ENCODE measurements at regions not wholly inside any gene's neighbourhood (a gene's known extent, or its start where the extent isn't known, plus 50 kb on each side); places are given as distances from the start of the nearest gene placed in this dataset.

DNA sequence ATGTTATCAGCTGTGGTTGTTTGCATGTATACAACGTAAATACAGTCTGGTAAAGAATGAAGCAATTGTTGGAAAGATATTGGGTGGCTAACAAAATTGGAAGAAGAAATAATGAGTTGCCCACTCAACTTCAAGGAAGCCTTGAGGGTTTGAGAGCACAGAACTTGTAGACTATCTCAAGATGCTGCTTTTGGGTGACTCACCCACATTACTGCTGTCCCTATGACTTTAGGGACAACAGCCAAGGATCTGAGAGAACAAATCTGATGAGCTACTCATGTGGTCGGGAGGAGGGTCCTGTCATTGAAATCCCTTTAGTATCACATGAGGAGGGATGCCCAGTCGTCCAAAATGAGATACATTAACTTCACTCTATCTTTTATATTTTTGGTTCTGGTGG lies 261.8 kb downstream of the GAS1 start (continued):
- TF ChIP-seq ETV1 (tag; conservative IDR thresholded peaks at IDR 0.05; ENCODE audit: low read depth): no peak
- no peak for TF ChIP-seq EP400 (IDR thresholded peaks at IDR 0.05)
- TF ChIP-seq MBD2 (IDR thresholded peaks at IDR 0.05; ENCODE audit: borderline replicate concordance, low read depth): no peak

DNA sequence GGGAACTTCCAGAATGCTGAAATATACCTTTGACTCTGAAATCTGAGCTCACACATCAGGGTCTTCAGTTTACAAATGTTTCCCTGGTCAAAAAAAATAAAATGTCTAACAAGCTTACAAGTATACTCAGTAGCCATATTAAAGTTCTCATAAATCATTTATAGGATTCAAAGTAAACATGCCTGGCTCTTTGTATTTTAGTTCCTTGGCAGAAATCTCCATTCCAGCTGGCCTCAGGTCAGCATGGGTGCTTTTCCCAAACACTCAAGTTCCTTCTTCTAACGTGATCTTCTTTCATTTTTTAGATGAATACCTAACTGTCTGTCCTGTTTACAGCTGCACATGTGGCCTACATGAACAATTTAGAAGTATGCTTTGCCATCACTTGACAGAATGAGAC lies 263.2 kb downstream of the GAS1 start:
- 0% methylated on average over 1 of the region's 1 CpG for WGBS (ENCODE audit: insufficient coverage, low coverage, missing lambda C conversion rate)
- in situ Hi-C loops (cut with MboI): no loop called here
- ChIA-PET POLR2A (no interaction called here), CTCF (ENCODE audit: low intra/inter-chr PET ratio) (no interaction called here)
- no peak overlapping the region for H3K27ac ChIP-seq (ENCODE audit: extremely low read depth, low read depth, low read length)
- intact Hi-C loops (cut with micrococcal nuclease): no loop called here
- no peaks in the 10 kb centered on the region for H3K4me1 ChIP-seq (replicated peaks in 1 of 2; ENCODE audit: control insufficient read depth in 2 of 2, insufficient read depth in 2 of 2, low read length in 2 of 2)
- H2AFZ ChIP-seq (ENCODE audit: low read depth, low read length): no peak overlapping the region
- no peaks in the 10 kb centered on the region for H3K9me1 ChIP-seq (ENCODE audit: control insufficient read depth, insufficient read depth, low read length)
- H4K20me1 ChIP-seq (replicated peaks; ENCODE audit: control insufficient read depth, insufficient read depth, low read length): no peaks in the 10 kb centered on the region
- DNase-seq (ENCODE audit: extremely low read depth in 1 of 4, low spot score in 3 of 4): no peak
- TF ChIP-seq MTA3 (IDR thresholded peaks at IDR 0.05; ENCODE audit: borderline replicate concordance): no peak
- H3K9ac ChIP-seq (ENCODE audit: insufficient read depth in 1 of 2, low read depth in 2 of 2, low read length in 2 of 2): no peak overlapping the region
- no peak overlapping the region for H3K4me3 ChIP-seq
- no peaks in the 10 kb centered on the region for H3K79me2 ChIP-seq (ENCODE audit: control insufficient read depth, insufficient read depth, low read length)
- no TSS peak for BruUV-seq (replicated peaks)
- no peaks in the 10 kb centered on the region for H3K9me3 ChIP-seq (replicated peaks; ENCODE audit: control insufficient read depth, insufficient read depth, low read depth, low read length)
- no peak for ATAC-seq
- H3K36me3 ChIP-seq (ENCODE audit: control insufficient read depth, insufficient read depth, low read length): no peaks in the 10 kb centered on the region
- H3K4me2 ChIP-seq (ENCODE audit: insufficient read depth, low read length): no peak overlapping the region
- no peaks in the 10 kb centered on the region for H3K27me3 ChIP-seq (ENCODE audit: control insufficient read depth in 2 of 2, insufficient read depth in 2 of 2, low read length in 2 of 2)
- FAIRE-seq: no peak

DNA sequence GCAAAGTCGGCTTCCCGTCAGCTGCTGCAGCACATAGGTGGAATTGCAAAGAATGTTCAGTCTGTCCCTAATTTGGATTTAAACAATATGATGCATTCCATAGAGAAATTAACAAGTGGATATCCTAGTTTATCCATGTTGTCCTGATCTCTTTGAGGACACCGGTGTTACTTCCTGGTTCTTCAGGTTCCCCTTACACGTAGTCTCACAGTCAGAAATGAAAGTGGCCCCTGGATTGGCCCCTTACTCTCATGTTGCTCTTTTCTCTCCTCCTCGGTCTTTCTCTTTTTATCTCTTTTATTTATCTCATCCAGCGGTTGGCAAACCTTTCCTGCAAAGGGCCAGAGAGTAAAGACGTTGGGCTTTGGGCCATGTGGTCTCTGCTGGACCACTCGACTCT lies 265.1 kb downstream of the GAS1 start:
- 1% methylated on average over 7 of the region's 8 CpGs for WGBS (ENCODE audit: insufficient coverage, low coverage, missing lambda C conversion rate)
- no peaks in the 10 kb centered on the region for H3K9me3 ChIP-seq (replicated peaks; ENCODE audit: control insufficient read depth, insufficient read depth, low read depth, low read length)
- ChIA-PET POLR2A (no interaction called here), CTCF (ENCODE audit: low intra/inter-chr PET ratio) (no interaction called here)
- H3K4me1 ChIP-seq (replicated peaks in 1 of 2; ENCODE audit: control insufficient read depth in 2 of 2, insufficient read depth in 2 of 2, low read length in 2 of 2): no peaks in the 10 kb centered on the region
- no peaks in the 10 kb centered on the region for H3K36me3 ChIP-seq (ENCODE audit: control insufficient read depth, insufficient read depth, low read length)
- H2AFZ ChIP-seq (ENCODE audit: low read depth, low read length): no peak overlapping the region
- no peaks in the 10 kb centered on the region for H3K27me3 ChIP-seq (ENCODE audit: control insufficient read depth in 2 of 2, insufficient read depth in 2 of 2, low read length in 2 of 2)
- no peaks in the 10 kb centered on the region for H3K79me2 ChIP-seq (ENCODE audit: control insufficient read depth, insufficient read depth, low read length)
- H4K20me1 ChIP-seq (replicated peaks; ENCODE audit: control insufficient read depth, insufficient read depth, low read length): no peaks in the 10 kb centered on the region
- no peak overlapping the region for H3K4me3 ChIP-seq
- no peak for DNase-seq (ENCODE audit: extremely low read depth in 1 of 4, low spot score in 3 of 4)
- ATAC-seq: no peak
- no peak overlapping the region for H3K9ac ChIP-seq (ENCODE audit: insufficient read depth in 1 of 2, low read depth in 2 of 2, low read length in 2 of 2)
- intact Hi-C loops (cut with micrococcal nuclease): no loop called here
- H3K4me2 ChIP-seq (ENCODE audit: insufficient read depth, low read length): no peak overlapping the region
- H3K27ac ChIP-seq (ENCODE audit: extremely low read depth, low read depth, low read length): no peak overlapping the region
- in situ Hi-C loops (cut with MboI): no loop called here
- no peak for FAIRE-seq
- no TSS peak for BruUV-seq (replicated peaks)
- TF ChIP-seq, protein P1, sequence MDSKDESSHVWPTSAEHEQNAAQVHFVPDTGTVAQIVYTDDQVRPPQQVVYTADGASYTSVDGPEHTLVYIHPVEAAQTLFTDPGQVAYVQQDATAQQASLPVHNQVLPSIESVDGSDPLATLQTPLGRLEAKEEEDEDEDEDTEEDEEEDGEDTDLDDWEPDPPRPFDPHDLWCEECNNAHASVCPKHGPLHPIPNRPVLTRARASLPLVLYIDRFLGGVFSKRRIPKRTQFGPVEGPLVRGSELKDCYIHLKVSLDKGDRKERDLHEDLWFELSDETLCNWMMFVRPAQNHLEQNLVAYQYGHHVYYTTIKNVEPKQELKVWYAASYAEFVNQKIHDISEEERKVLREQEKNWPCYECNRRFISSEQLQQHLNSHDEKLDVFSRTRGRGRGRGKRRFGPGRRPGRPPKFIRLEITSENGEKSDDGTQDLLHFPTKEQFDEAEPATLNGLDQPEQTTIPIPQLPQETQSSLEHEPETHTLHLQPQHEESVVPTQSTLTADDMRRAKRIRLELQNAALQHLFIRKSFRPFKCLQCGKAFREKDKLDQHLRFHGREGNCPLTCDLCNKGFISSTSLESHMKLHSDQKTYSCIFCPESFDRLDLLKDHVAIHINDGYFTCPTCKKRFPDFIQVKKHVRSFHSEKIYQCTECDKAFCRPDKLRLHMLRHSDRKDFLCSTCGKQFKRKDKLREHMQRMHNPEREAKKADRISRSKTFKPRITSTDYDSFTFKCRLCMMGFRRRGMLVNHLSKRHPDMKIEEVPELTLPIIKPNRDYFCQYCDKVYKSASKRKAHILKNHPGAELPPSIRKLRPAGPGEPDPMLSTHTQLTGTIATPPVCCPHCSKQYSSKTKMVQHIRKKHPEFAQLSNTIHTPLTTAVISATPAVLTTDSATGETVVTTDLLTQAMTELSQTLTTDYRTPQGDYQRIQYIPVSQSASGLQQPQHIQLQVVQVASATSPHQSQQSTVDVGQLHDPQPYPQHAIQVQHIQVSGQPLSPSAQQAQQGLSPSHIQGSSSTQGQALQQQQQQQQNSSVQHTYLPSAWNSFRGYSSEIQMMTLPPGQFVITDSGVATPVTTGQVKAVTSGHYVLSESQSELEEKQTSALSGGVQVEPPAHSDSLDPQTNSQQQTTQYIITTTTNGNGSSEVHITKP (IDR thresholded peaks at IDR 0.05; ENCODE audit: partially characterized antibody): no peak
- TF ChIP-seq RAD51 (IDR thresholded peaks at IDR 0.05; ENCODE audit: borderline replicate concordance, low read depth): no peak
- no peak for TF ChIP-seq HOXB6 (CRISPR knock-in tag; IDR thresholded peaks at IDR 0.05; ENCODE audit: borderline replicate concordance)
- no peak for TF ChIP-seq RBM22 (IDR thresholded peaks at IDR 0.05; ENCODE audit: low read depth, low read length, poor library complexity, severe bottlenecking)
- TF ChIP-seq ETV6 (IDR thresholded peaks at IDR 0.05; ENCODE audit: borderline replicate concordance in 1 of 2, low read depth in 2 of 2, low read length in 1 of 2): no peak
- no peak for TF ChIP-seq ETV6 (CRISPR knock-in tag; IDR thresholded peaks at IDR 0.05; ENCODE audit: borderline replicate concordance)
- no peak for TF ChIP-seq HNRNPK (IDR thresholded peaks at IDR 0.05; ENCODE audit: low read depth, low read length, poor library complexity, severe bottlenecking)
- TF ChIP-seq YBX1 (IDR thresholded peaks at IDR 0.05): no peak
- H3K9me1 ChIP-seq (ENCODE audit: control insufficient read depth, insufficient read depth, low read length): no peaks in the 10 kb centered on the region

All from K562 (cell line).